ENCODE measurements at regions not wholly inside any gene's neighbourhood (a gene's known extent, or its start where the extent isn't known, plus 50 kb on each side); places are given as distances from the start of the nearest gene placed in this dataset.

DNA sequence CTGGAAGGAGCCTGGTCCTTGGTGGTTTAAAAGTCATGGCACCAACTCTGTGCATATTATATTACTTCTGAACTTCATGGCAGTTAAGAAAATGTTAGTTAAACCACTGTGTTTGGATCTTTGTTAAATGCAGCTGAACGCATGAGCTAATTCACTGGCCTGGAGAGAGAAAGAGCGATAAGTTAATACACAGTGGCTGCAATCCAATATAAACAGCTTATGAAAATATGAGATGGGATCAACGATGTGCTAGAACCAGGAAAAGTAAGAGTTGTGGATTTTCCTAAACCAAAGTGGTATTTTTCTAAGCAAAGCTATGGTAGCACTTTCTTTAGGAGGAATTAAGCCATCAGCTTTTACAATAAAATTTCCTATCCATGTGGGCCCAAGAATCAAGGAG is 326.7 kb downstream of the MTX2 start:
- TF ChIP-seq, protein P1, sequence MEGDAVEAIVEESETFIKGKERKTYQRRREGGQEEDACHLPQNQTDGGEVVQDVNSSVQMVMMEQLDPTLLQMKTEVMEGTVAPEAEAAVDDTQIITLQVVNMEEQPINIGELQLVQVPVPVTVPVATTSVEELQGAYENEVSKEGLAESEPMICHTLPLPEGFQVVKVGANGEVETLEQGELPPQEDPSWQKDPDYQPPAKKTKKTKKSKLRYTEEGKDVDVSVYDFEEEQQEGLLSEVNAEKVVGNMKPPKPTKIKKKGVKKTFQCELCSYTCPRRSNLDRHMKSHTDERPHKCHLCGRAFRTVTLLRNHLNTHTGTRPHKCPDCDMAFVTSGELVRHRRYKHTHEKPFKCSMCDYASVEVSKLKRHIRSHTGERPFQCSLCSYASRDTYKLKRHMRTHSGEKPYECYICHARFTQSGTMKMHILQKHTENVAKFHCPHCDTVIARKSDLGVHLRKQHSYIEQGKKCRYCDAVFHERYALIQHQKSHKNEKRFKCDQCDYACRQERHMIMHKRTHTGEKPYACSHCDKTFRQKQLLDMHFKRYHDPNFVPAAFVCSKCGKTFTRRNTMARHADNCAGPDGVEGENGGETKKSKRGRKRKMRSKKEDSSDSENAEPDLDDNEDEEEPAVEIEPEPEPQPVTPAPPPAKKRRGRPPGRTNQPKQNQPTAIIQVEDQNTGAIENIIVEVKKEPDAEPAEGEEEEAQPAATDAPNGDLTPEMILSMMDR (IDR thresholded peaks at IDR 0.05; ENCODE audit: poor library complexity) = no peak
- TF ChIP-seq EZH2 (IDR thresholded peaks at IDR 0.05; ENCODE audit: borderline replicate concordance) = no peak
- TF ChIP-seq EZH2phosphoT487 (IDR thresholded peaks at IDR 0.05; ENCODE audit: low read depth, severe bottlenecking, unreplicated experiment) = no peak
